Progenitor cell of endocrine pancreas (in vitro differentiated cells): ENCODE measurements at regions not wholly inside any gene's neighbourhood (a gene's known extent, or its start where the extent isn't known, plus 50 kb on each side); places are given as distances from the start of the nearest gene placed in this dataset.

Experiments
- DNase-seq: peaks from one replicate; pipeline ENCODE4 v3.0.0; 2021; ENCODE audit warnings: low spot score; ENCODE audit not compliant: unreplicated experiment
- H3K27ac Mint-ChIP-seq: 2 replicates; pipeline ENCODE4 v1.8.0; 2021; ENCODE audit warnings: mild to moderate bottlenecking, moderate library complexity, mixed read lengths
- H3K27me3 Mint-ChIP-seq: 2 replicates; pipeline ENCODE4 v1.8.0; 2021; ENCODE audit warnings: mixed read lengths
- H3K36me3 Mint-ChIP-seq: 2 replicates; pipeline ENCODE4 v1.8.0; 2022; ENCODE audit warnings: mixed read lengths; ENCODE audit not compliant: insufficient read depth
- H3K4me1 Mint-ChIP-seq: 2 replicates; pipeline ENCODE4 v1.8.0; 2021; ENCODE audit warnings: low read depth, mixed read lengths
- H3K4me3 Mint-ChIP-seq: 2 replicates; pipeline ENCODE4 v1.8.0; 2021; ENCODE audit warnings: low read depth, mild to moderate bottlenecking, moderate library complexity, mixed read lengths
- H3K9me3 Mint-ChIP-seq: 2 replicates; pipeline ENCODE4 v1.8.0; 2021; ENCODE audit warnings: low read depth, mixed read lengths
- TF ChIP-seq, protein P1 (sequence below): fragments of 200-600 bp; sonication (generic); IDR thresholded peaks from one replicate; pipeline ENCODE4 v1.5.0; 2021; ENCODE audit warnings: antibody characterized with exemption, mild to moderate bottlenecking; ENCODE audit not compliant: unreplicated experiment

DNA sequence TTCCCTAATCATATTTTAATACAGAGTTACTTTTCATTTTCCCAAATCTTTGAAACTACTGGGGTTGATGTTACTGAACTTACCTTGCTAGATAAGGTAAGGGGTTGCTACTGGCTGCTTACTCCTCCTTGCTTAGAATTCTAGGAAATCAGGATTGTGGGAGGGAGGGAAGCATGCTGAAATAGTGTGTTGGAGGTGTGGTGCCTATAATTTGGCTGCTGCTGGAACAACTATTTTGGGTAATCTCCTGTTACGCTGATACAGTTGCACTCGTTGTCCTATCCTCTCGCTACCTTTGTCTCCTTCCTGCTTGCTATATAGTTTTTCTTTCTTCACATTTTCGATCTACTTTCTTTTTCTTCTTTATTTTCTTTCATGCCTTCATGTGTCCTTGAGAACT is 83.7 kb downstream of the BMP2 start:
- Mint-ChIP-seq H3K27me3 (peaks cover 7% of the 10 kb centered on the region), H3K36me3 (no peaks in the 10 kb centered on the region), H3K4me1 (no peaks in the 10 kb centered on the region), H3K9me3 (no peaks in the 10 kb centered on the region), H3K4me3 (no peak overlapping the region), H3K27ac (no peak overlapping the region)
- no peak for DNase-seq
- TF ChIP-seq, protein P1, sequence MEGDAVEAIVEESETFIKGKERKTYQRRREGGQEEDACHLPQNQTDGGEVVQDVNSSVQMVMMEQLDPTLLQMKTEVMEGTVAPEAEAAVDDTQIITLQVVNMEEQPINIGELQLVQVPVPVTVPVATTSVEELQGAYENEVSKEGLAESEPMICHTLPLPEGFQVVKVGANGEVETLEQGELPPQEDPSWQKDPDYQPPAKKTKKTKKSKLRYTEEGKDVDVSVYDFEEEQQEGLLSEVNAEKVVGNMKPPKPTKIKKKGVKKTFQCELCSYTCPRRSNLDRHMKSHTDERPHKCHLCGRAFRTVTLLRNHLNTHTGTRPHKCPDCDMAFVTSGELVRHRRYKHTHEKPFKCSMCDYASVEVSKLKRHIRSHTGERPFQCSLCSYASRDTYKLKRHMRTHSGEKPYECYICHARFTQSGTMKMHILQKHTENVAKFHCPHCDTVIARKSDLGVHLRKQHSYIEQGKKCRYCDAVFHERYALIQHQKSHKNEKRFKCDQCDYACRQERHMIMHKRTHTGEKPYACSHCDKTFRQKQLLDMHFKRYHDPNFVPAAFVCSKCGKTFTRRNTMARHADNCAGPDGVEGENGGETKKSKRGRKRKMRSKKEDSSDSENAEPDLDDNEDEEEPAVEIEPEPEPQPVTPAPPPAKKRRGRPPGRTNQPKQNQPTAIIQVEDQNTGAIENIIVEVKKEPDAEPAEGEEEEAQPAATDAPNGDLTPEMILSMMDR: no peak

DNA sequence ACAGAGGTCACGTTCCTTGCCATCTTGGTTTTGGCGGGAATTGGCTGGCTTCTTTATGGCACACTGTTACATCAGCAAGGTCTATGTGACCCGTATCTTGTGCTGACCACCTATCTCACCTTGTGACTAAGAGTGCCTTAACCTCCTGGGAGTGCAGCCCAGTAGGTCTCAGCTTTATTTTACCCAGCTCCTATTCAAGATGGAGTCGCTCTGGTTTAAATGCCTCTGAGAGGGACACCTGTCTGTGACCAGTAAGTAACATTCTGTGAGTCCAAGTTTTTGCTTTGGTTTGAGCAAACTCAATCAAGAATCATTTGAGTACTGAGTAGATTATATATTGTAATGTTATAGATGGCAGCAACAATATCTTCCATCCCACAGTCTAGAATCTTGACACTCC is 85.0 kb downstream of the BMP2 start:
- Mint-ChIP-seq H3K36me3 (no peaks in the 10 kb centered on the region), H3K4me1 (no peaks in the 10 kb centered on the region), H3K4me3 (no peak overlapping the region), H3K27ac (no peak overlapping the region), H3K27me3 (peaks cover 10% of the 10 kb centered on the region), H3K9me3 (no peaks in the 10 kb centered on the region)
- no peak for DNase-seq
- TF ChIP-seq, protein P1: no peak

DNA sequence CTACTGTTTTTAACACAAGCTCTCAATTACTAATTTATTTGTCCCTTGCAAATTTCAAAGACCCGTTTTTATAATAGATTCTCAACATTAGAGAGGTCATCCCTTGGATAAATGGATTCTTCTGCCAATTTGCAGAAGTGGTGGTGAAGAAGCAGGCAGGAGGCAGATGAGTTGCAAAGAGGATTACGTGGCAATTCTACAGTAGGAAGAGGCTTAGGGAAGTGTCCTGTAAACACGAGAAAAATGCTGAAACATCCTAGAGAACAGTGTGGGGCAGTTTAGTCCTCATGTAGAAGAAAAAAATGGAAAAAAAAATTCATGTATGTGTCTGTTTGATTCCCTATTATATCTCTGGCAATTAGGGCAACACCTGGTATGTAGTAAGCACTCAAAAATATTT is 87.6 kb downstream of the BMP2 start:
- H3K36me3 Mint-ChIP-seq: no peaks in the 10 kb centered on the region
- H3K27ac Mint-ChIP-seq: no peak overlapping the region
- no peaks in the 10 kb centered on the region for H3K9me3 Mint-ChIP-seq
- H3K27me3 Mint-ChIP-seq: peaks cover 19% of the 10 kb centered on the region
- no peak for DNase-seq
- TF ChIP-seq, protein P1: no peak
- no peaks in the 10 kb centered on the region for H3K4me1 Mint-ChIP-seq
- no peak overlapping the region for H3K4me3 Mint-ChIP-seq

DNA sequence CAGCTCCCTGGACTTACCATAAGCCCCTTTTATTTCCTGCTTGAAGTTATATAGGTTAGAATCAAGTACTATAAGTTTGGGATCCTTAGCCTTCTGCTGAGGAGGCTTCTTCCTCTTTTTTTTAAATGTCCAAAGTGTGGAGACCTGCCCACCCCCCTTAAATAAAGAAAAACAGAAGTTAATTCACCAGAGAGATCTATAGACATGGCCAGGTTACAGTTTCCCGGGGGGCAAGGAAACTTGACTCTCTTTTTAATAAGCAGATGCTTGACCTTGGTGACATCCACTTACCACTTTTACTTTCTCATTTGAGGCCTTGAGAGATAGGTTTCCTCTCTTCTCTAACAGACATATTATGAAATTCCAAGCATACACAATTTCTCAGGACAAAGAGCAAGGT is 88.3 kb downstream of the BMP2 start:
- Mint-ChIP-seq H3K36me3 (no peaks in the 10 kb centered on the region), H3K27ac (no peak overlapping the region), H3K9me3 (no peaks in the 10 kb centered on the region), H3K27me3 (peaks cover 19% of the 10 kb centered on the region), H3K4me1 (no peaks in the 10 kb centered on the region), H3K4me3 (no peak overlapping the region)
- no peak for DNase-seq
- TF ChIP-seq, protein P1: no peak

DNA sequence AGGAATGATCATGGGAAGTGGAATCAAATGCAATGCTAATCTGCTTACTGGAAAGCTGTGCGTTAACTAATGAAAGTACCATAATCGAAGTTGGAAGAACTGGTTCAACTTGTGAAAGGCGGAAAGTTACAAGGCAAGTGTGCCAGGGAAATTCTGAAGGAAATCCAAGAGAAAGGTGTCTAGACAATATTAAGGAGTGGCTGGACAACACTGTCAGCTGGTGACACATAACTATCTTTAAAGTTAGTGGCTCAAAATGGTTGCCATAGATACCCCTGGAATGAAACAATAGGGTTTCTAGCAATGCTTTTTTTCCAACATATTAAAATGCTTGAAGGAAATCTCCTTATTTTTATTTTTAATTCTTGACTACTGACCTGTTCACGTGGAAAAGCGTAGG is 90.4 kb downstream of the BMP2 start:
- H3K27ac Mint-ChIP-seq: no peak overlapping the region
- H3K27me3 Mint-ChIP-seq: peaks cover 23% of the 10 kb centered on the region
- no peak overlapping the region for H3K4me3 Mint-ChIP-seq
- no peak for DNase-seq
- H3K4me1 Mint-ChIP-seq: no peaks in the 10 kb centered on the region
- H3K36me3 Mint-ChIP-seq: no peaks in the 10 kb centered on the region
- TF ChIP-seq, protein P1: no peak
- H3K9me3 Mint-ChIP-seq: no peaks in the 10 kb centered on the region

DNA sequence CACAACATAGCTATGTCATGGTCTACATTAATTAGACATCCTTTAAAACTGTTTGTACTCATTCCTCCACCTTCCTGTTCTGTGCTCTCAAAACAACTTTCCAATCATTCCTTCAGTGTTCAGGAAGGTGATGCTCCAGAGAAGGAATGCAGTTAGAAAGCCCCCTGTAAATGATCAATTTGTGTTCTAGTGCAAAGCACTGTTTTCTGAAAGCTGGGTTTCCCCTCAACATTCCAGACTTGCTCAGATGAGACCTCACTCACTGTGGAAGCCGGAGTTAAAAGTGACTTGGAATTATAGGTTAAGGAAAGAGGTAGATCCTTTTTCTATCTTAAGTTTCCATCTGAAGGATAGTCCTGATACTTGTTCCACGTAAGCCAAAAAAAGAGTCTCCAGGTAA is 95.9 kb downstream of the BMP2 start:
- Mint-ChIP-seq H3K4me3 (no peak overlapping the region), H3K36me3 (no peaks in the 10 kb centered on the region), H3K9me3 (no peaks in the 10 kb centered on the region), H3K27me3 (peaks cover 40% of the 10 kb centered on the region), H3K4me1 (peaks cover 2% of the 10 kb centered on the region), H3K27ac (no peak overlapping the region)
- TF ChIP-seq, protein P1: no peak
- no peak for DNase-seq
